22Rv1 (cell line): ENCODE measurements at regions not wholly inside any gene's neighbourhood (a gene's known extent, or its start where the extent isn't known, plus 50 kb on each side); places are given as distances from the start of the nearest gene placed in this dataset.

Experiments
- CTCF ChIP-seq: fragments of 450-650 bp; IDR thresholded peaks from 2 replicates; pipeline ENCODE4 v1.5.1; 2017; ENCODE audit warnings: mild to moderate bottlenecking
- ZFX ChIP-seq: fragments of 450-650 bp; IDR thresholded peaks from 2 replicates; pipeline ENCODE4 v1.6.1; 2017; ENCODE audit warnings: antibody characterized with exemption, borderline replicate concordance

GRCh38 chr7:26588511-26588910 is 275.9 kb downstream of the SKAP2 start:
- TF ChIP-seq CTCF: no peak
- TF ChIP-seq ZFX: no peak
